Endodermal cell (in vitro differentiated cells): ENCODE measurements at regions not wholly inside any gene's neighbourhood (a gene's known extent, or its start where the extent isn't known, plus 50 kb on each side); places are given as distances from the start of the nearest gene placed in this dataset.

ENCODE experiments used
- DNase-seq: peaks from one replicate; pipeline ENCODE4 v3.0.0-alpha.2; 2017
- H3K27ac ChIP-seq: 2 replicates; pipeline ENCODE4 v1.5.1; 2013; ENCODE audit warnings: mild to moderate bottlenecking, low read depth, low read length, moderate library complexity
- H3K27me3 ChIP-seq: 2 replicates; pipeline ENCODE4 v1.6.1; 2013; ENCODE audit warnings: mild to moderate bottlenecking, low read length, moderate library complexity; ENCODE audit not compliant: insufficient read depth, control insufficient read depth, poor library complexity, severe bottlenecking
- H3K36me3 ChIP-seq: 2 replicates; pipeline ENCODE4 v1.7.0; 2013; ENCODE audit warnings: mild to moderate bottlenecking, low read length, moderate library complexity; ENCODE audit not compliant: control insufficient read depth, insufficient read depth
- H3K4me1 ChIP-seq: one replicate; pipeline ENCODE4 v1.7.0; 2013; ENCODE audit warnings: low read length; ENCODE audit not compliant: control insufficient read depth, insufficient read depth
- H3K4me3 ChIP-seq: 2 replicates; pipeline ENCODE4 v1.5.1; 2013; ENCODE audit warnings: mild to moderate bottlenecking, low read length, moderate library complexity
- H3K9ac ChIP-seq: 2 replicates; pipeline ENCODE4 v1.6.1; 2013; ENCODE audit warnings: mild to moderate bottlenecking, low read length, moderate library complexity; ENCODE audit not compliant: poor library complexity, severe bottlenecking; ENCODE audit errors: extremely low read depth
- H3K9me3 ChIP-seq: 2 replicates; pipeline ENCODE4 v1.6.1; 2013; ENCODE audit warnings: mild to moderate bottlenecking, low read length, moderate library complexity; ENCODE audit not compliant: control insufficient read depth
- H3K27ac Mint-ChIP-seq: 2 replicates; pipeline ENCODE4 v1.8.0; 2020; ENCODE audit warnings: mixed read lengths
- H3K27me3 Mint-ChIP-seq: 2 replicates; pipeline ENCODE4 v1.8.0; 2021; ENCODE audit warnings: mild to moderate bottlenecking, mixed read lengths; ENCODE audit not compliant: insufficient read depth
- H3K36me3 Mint-ChIP-seq: 2 replicates; pipeline ENCODE4 v1.8.0; 2020; ENCODE audit warnings: low read depth, mixed read lengths
- H3K4me1 Mint-ChIP-seq: 2 replicates; pipeline ENCODE4 v1.8.0; 2020; ENCODE audit warnings: mixed read lengths
- H3K4me3 Mint-ChIP-seq: 2 replicates; pipeline ENCODE4 v1.8.0; 2020; ENCODE audit warnings: mild to moderate bottlenecking, moderate library complexity, mixed read lengths
- H3K9me3 Mint-ChIP-seq: 2 replicates; pipeline ENCODE4 v1.8.0; 2020; ENCODE audit warnings: mild to moderate bottlenecking, mixed read lengths
- CTCF ChIP-seq: fragments of 200-600 bp; sonication (generic); conservative IDR thresholded peaks from 2 replicates; pipeline ENCODE4 v1.5.0; 2021; ENCODE audit warnings: antibody characterized with exemption, mild to moderate bottlenecking
- WGBS, 2 experiments: methylation state at CpG; one replicate each; pipeline versions ENCODE4 v1.1.5 to v1.1.7; 2013; ENCODE audit warnings: missing lambda C conversion rate in 2 of 2, mixed read lengths in 1 of 2; ENCODE audit not compliant: insufficient coverage in 1 of 2, insufficient read length in 1 of 2; 5-methylcytosine and 5-hydroxymethylcytosine counted together

DNA sequence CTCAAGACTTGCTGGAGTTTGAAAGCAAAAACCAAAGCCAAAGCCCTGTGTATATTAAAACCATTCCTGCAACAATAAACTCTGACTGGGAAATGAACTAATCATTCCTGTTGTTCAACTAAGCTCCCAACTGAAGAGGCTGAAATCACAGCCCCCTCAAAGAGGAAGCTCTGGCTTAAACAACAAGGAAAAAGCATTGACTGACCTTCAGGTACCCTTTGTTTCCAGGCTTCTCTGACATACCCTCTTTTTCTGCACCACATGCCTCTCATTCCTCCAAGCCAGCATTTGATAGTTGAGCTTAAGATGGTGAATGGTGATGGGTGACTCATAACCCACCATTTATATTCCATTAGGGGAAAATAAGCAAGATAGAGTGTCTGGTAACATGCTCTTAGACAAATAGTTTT is 470.9 kb upstream of the SOX9 start:
- Mint-ChIP-seq H3K4me1 (peaks cover 10% of the 10 kb centered on the region), H3K36me3 (no peaks in the 10 kb centered on the region), H3K4me3 (no peak overlapping the region), H3K27me3 (no peaks in the 10 kb centered on the region), H3K9me3 (peaks cover 19% of the 10 kb centered on the region), H3K27ac (no peak overlapping the region)
- Histone ChIP-seq H3K4me3 (no peak overlapping the region), H3K27me3 (no peaks in the 10 kb centered on the region), H3K9me3 (peaks cover 19% of the 10 kb centered on the region), H3K9ac (no peak overlapping the region), H3K36me3 (no peaks in the 10 kb centered on the region), H3K27ac (no peak overlapping the region), H3K4me1 (no peaks in the 10 kb centered on the region)
- no peak for TF ChIP-seq CTCF
- DNase-seq: no peak

- Histone ChIP-seq H3K36me3 (no peaks in the 10 kb centered on the region), H3K9ac (no peak overlapping the region), H3K4me3 (no peak overlapping the region), H3K27me3 (no peaks in the 10 kb centered on the region), H3K27ac (no peak overlapping the region), H3K4me1 (no peaks in the 10 kb centered on the region), H3K9me3 (no peaks in the 10 kb centered on the region)
- DNase-seq: no peak
- H3K27me3 Mint-ChIP-seq: no peaks in the 10 kb centered on the region
- H3K36me3 Mint-ChIP-seq: no peaks in the 10 kb centered on the region
- TF ChIP-seq CTCF: no peak
- H3K4me3 Mint-ChIP-seq: no peak overlapping the region
- no peaks in the 10 kb centered on the region for H3K4me1 Mint-ChIP-seq
- peaks cover 2% of the 10 kb centered on the region for H3K9me3 Mint-ChIP-seq
- no peak overlapping the region for H3K27ac Mint-ChIP-seq
Observed at GRCh38 chr17:71655542-71655941, 465.3 kb upstream of the SOX9 start.

GRCh38 chr17:71656964-71657858 is 463.6 kb upstream of the SOX9 start:
- H3K9ac ChIP-seq: no peak overlapping the region
- no peaks in the 10 kb centered on the region for H3K27me3 ChIP-seq
- 86% methylated on average over 4 to 6 of the region's 6 CpGs for WGBS, 2 experiments
- Mint-ChIP-seq H3K36me3 (no peaks in the 10 kb centered on the region), H3K9me3 (peaks cover 2% of the 10 kb centered on the region), H3K4me1 (no peaks in the 10 kb centered on the region), H3K4me3 (no peak overlapping the region), H3K27me3 (no peaks in the 10 kb centered on the region), H3K27ac (no peak overlapping the region)
- no peak overlapping the region for H3K27ac ChIP-seq
- no peaks in the 10 kb centered on the region for H3K9me3 ChIP-seq
- H3K36me3 ChIP-seq: no peaks in the 10 kb centered on the region
- no peak for TF ChIP-seq CTCF
- no peak for DNase-seq
- no peak overlapping the region for H3K4me3 ChIP-seq
- no peaks in the 10 kb centered on the region for H3K4me1 ChIP-seq
